HG03354 (cell line): ENCODE measurements at regions not wholly inside any gene's neighbourhood (a gene's known extent, or its start where the extent isn't known, plus 50 kb on each side); places are given as distances from the start of the nearest gene placed in this dataset.
"Not testable (repeated sequence)": the region's sequence is repeated elsewhere in the genome, so short reads cannot be mapped to it uniquely, and the experiment has no call there.

Experiments used
- ATAC-seq: cut with Tn5 transposase; IDR thresholded peaks from one replicate; pipeline ENCODE4 v1.9.1; 2021; ENCODE audit warnings: mild to moderate bottlenecking; ENCODE audit not compliant: unreplicated experiment, poor library complexity, severe bottlenecking

GRCh38 chr6:112688487-112689165 lies 341.5 kb downstream of the RFPL4B start:
- not testable (repeated sequence) for ATAC-seq

GRCh38 chr6:112689183-112689858 lies 342.2 kb downstream of the RFPL4B start:
- not testable (repeated sequence) for ATAC-seq

GRCh38 chr6:112690497-112691202 lies 343.5 kb downstream of the RFPL4B start:
- no peak for ATAC-seq

GRCh38 chr6:112691289-112691688 lies 344.2 kb downstream of the RFPL4B start:
- no peak for ATAC-seq

GRCh38 chr6:112695001-112695400 lies 347.9 kb downstream of the RFPL4B start:
- no peak for ATAC-seq

- no peak for ATAC-seq
These were observed 350.1 kb downstream of the RFPL4B start for GRCh38 chr6:112697265-112697664.

- no peak for ATAC-seq
These were observed 354.1 kb downstream of the RFPL4B start for GRCh38 chr6:112701201-112701600.

- no peak for ATAC-seq
These were observed 363.6 kb downstream of the RFPL4B start for GRCh38 chr6:112710710-112711109.

- no peak for ATAC-seq
These were observed 366.3 kb downstream of the RFPL4B start for GRCh38 chr6:112713402-112713801.

- no peak for ATAC-seq
These were observed 370.3 kb downstream of the RFPL4B start for GRCh38 chr6:112717401-112717800.

- no peak for ATAC-seq
These were observed 370.7 kb downstream of the RFPL4B start for GRCh38 chr6:112717856-112718255.

- ATAC-seq, result no peak
These were observed 378.5 kb downstream of the RFPL4B start for GRCh38 chr6:112725541-112726085.

GRCh38 chr6:112735129-112735528 lies 388.0 kb downstream of the RFPL4B start:
- no peak for ATAC-seq

- ATAC-seq, result no peak
These were observed 392.6 kb downstream of the RFPL4B start for GRCh38 chr6:112739766-112740165.

GRCh38 chr6:112743323-112743722 lies 396.2 kb downstream of the RFPL4B start:
- ATAC-seq, result no peak

- ATAC-seq, result no peak
These were observed 397.7 kb downstream of the RFPL4B start for GRCh38 chr6:112744827-112745226.

GRCh38 chr6:112745765-112746164 lies 398.6 kb downstream of the RFPL4B start:
- no peak for ATAC-seq

GRCh38 chr6:112749673-112750072 lies 402.5 kb downstream of the RFPL4B start:
- no peak for ATAC-seq

- ATAC-seq, result no peak
These were observed 405.2 kb downstream of the RFPL4B start for GRCh38 chr6:112752305-112752704.

GRCh38 chr6:112752791-112753190 lies 405.7 kb downstream of the RFPL4B start:
- no peak for ATAC-seq

GRCh38 chr6:112760831-112761230 lies 413.7 kb downstream of the RFPL4B start:
- ATAC-seq, result no peak
